Smooth muscle cell (in vitro differentiated cells): ENCODE measurements at regions not wholly inside any gene's neighbourhood (a gene's known extent, or its start where the extent isn't known, plus 50 kb on each side); places are given as distances from the start of the nearest gene placed in this dataset.

Experiments
- DNase-seq: peaks from one replicate; lab custom pipeline; 2025; ENCODE audit not compliant: unreplicated experiment; lab: John Stamatoyannopoulos, UW
- H2AFZ ChIP-seq: fragments of 200-600 bp; sonication (generic); 2 replicates; pipeline ENCODE4 v1.6.0; 2016; ENCODE audit warnings: antibody characterized with exemption, low read depth, mild to moderate bottlenecking
- H3F3A ChIP-seq: fragments of 200-600 bp; sonication (generic); 2 replicates; pipeline ENCODE4 v1.6.0; 2017; ENCODE audit warnings: antibody characterized with exemption, low read depth
- H3K27ac ChIP-seq: fragments of 200-600 bp; sonication (generic); 2 replicates; pipeline ENCODE4 v1.5.1; 2016; ENCODE audit warnings: low read depth, mild to moderate bottlenecking
- H3K27me3 ChIP-seq: fragments of 200-600 bp; sonication (generic); 2 replicates; pipeline ENCODE4 v1.6.1; 2016; ENCODE audit warnings: low read depth, mild to moderate bottlenecking
- H3K36me3 ChIP-seq: fragments of 200-600 bp; sonication (generic); 2 replicates; pipeline ENCODE4 v1.5.1; 2016; ENCODE audit warnings: low read depth
- H3K4me1 ChIP-seq: fragments of 200-600 bp; sonication (generic); 2 replicates; pipeline ENCODE4 v1.5.1; 2016; ENCODE audit warnings: low read depth
- H3K4me2 ChIP-seq: fragments of 200-600 bp; sonication (generic); 2 replicates; pipeline ENCODE4 v1.6.0; 2016; ENCODE audit warnings: mild to moderate bottlenecking
- H3K4me3 ChIP-seq: fragments of 200-600 bp; sonication (generic); 2 replicates; pipeline ENCODE4 v1.5.1; 2016; ENCODE audit warnings: mild to moderate bottlenecking
- H3K79me2 ChIP-seq: fragments of 200-600 bp; sonication (generic); 2 replicates; pipeline ENCODE4 v1.6.0; 2016; ENCODE audit warnings: low read depth, mild to moderate bottlenecking
- H3K9ac ChIP-seq: fragments of 200-600 bp; sonication (generic); 2 replicates; pipeline ENCODE4 v1.6.0; 2016; ENCODE audit warnings: low read depth
- H3K9me3 ChIP-seq: fragments of 200-600 bp; sonication (generic); replicated peaks from 2 replicates; pipeline ENCODE4 v1.5.1; 2016; ENCODE audit warnings: low read depth
- H4K20me1 ChIP-seq: fragments of 200-600 bp; sonication (generic); 2 replicates; pipeline ENCODE4 v1.6.0; 2016; ENCODE audit warnings: low read depth
- CTCF ChIP-seq: fragments of 200-600 bp; sonication (generic); IDR thresholded peaks from 2 replicates; pipeline ENCODE4 v1.5.1; 2017; ENCODE audit warnings: borderline replicate concordance, mild to moderate bottlenecking, antibody characterized with exemption; ENCODE audit not compliant: insufficient read depth, poor library complexity, severe bottlenecking
- WGBS: methylation state at CpG from one replicate; pipeline ENCODE4 v1.1.7; 2016; ENCODE audit warnings: low lambda C conversion rate; 5-methylcytosine and 5-hydroxymethylcytosine counted together

GRCh38 chr6:56821005-56821432 is 133.9 kb upstream of the BEND6 start:
- TF ChIP-seq CTCF, result no peak
- H3K27ac ChIP-seq, result no peak overlapping the region
- H3K9ac ChIP-seq, result no peak overlapping the region
- H4K20me1 ChIP-seq, result peaks cover 4% of the 10 kb centered on the region
- H3K4me2 ChIP-seq, result no peak overlapping the region
- H3K27me3 ChIP-seq, result no peaks in the 10 kb centered on the region
- no peaks in the 10 kb centered on the region for H3K9me3 ChIP-seq
- peaks cover 7% of the 10 kb centered on the region for H3K4me1 ChIP-seq
- no peaks in the 10 kb centered on the region for H3F3A ChIP-seq
- H3K36me3 ChIP-seq, result no peaks in the 10 kb centered on the region
- H3K79me2 ChIP-seq, result peaks cover 34% of the 10 kb centered on the region
- no peak overlapping the region for H3K4me3 ChIP-seq
- no peak for DNase-seq
- 86% methylated on average over 3 of the region's 3 CpGs for WGBS
- no peak overlapping the region for H2AFZ ChIP-seq

- 84% methylated on average over 2 of the region's 2 CpGs for WGBS
- H3K79me2 ChIP-seq, result peaks cover 29% of the 10 kb centered on the region
Observed at GRCh38 chr6:56820060-56820459, 134.8 kb upstream of the BEND6 start.

GRCh38 chr6:56819604-56820003 is 135.3 kb upstream of the BEND6 start:
- 97% methylated on average over 1 of the region's 1 CpG for WGBS
- no peaks in the 10 kb centered on the region for H3K27me3 ChIP-seq

More at GRCh38 chr6:56820060-56820459, 134.8 kb upstream of the BEND6 start:
- no peaks in the 10 kb centered on the region for H3K9me3 ChIP-seq
- no peaks in the 10 kb centered on the region for H3K27me3 ChIP-seq
- no peak overlapping the region for H3K4me3 ChIP-seq
- no peaks in the 10 kb centered on the region for H3F3A ChIP-seq
- no peaks in the 10 kb centered on the region for H3K36me3 ChIP-seq
- H4K20me1 ChIP-seq, result peaks cover 4% of the 10 kb centered on the region
- H3K4me1 ChIP-seq, result no peaks in the 10 kb centered on the region
- DNase-seq, result no peak
- no peak overlapping the region for H2AFZ ChIP-seq
- no peak overlapping the region for H3K27ac ChIP-seq
- no peak overlapping the region for H3K4me2 ChIP-seq
- H3K9ac ChIP-seq, result no peak overlapping the region
- no peak for TF ChIP-seq CTCF

More at GRCh38 chr6:56819604-56820003, 135.3 kb upstream of the BEND6 start:
- Histone ChIP-seq H3K27ac (no peak overlapping the region), H3K79me2 (peaks cover 29% of the 10 kb centered on the region), H3K9me3 (no peaks in the 10 kb centered on the region), H3K4me3 (no peak overlapping the region), H3F3A (no peaks in the 10 kb centered on the region), H4K20me1 (peaks cover 4% of the 10 kb centered on the region), H3K4me1 (peaks cover 4% of the 10 kb centered on the region), H3K36me3 (no peaks in the 10 kb centered on the region), H3K4me2 (no peak overlapping the region), H3K9ac (no peak overlapping the region), H2AFZ (no peak overlapping the region)
- DNase-seq, result no peak
- no peak for TF ChIP-seq CTCF
